GM12878 (cell line): ENCODE measurements at regions not wholly inside any gene's neighbourhood (a gene's known extent, or its start where the extent isn't known, plus 50 kb on each side); places are given as distances from the start of the nearest gene placed in this dataset.

Experiments
- ATAC-seq: fragments of 200-7000 bp; cut with Tn5 transposase; 3 replicates; pipeline ENCODE4 v1.9.1; 2020; ENCODE audit warnings: mild to moderate bottlenecking, moderate library complexity
- BruUV-seq: library from RNA; stranded (reverse); fragments of 400-500 nt; replicated peaks from 2 replicates; lab custom pipeline; 2021; lab: Mats Ljungman, UMichigan
- CTCF ChIA-PET: fragments of 300-600 bp; sonication (Branson Sonifier 250); formaldehyde crosslinking; extraction: SDS; loops from one replicate; lab custom pipeline; 2021; ENCODE audit warnings: inconsistent platforms; lab: Yijun Ruan, JAX
- POLR2A ChIA-PET: fragments of 350-600 bp; formaldehyde crosslinking; extraction: SDS; loops from one replicate; lab custom pipeline; 2021; ENCODE audit warnings: inconsistent platforms; lab: Charles Lee
- RAD21 ChIA-PET: fragments of 300-600 bp; sonication (Branson Sonifier 250); formaldehyde crosslinking; loops from one replicate; lab custom pipeline; 2023; ENCODE audit warnings: antibody characterized with exemption; ENCODE audit not compliant: unreplicated experiment; lab: Charles Lee
- SMC1A ChIA-PET: fragments of 300-600 bp; sonication (Branson Sonifier 250); formaldehyde crosslinking; loops from one replicate; lab custom pipeline; 2023; ENCODE audit not compliant: unreplicated experiment, uncharacterized antibody; lab: Charles Lee
- DNase-seq: peaks from one replicate; pipeline ENCODE4 v3.0.0-alpha.2; 2011; ENCODE audit warnings: low read depth, low spot score
- FAIRE-seq: peaks from 3 replicates; lab custom pipeline; 2011; peaks lifted over from hg19 to GRCh38; lab: Jason Lieb, UNC
- H2AFZ ChIP-seq: 2 replicates; pipeline ENCODE4 v1.6.0; 2011; ENCODE audit warnings: low read depth, low read length, control low read depth; ENCODE audit not compliant: control insufficient read depth
- H3K27ac ChIP-seq: 2 replicates; pipeline ENCODE4 v1.5.1; 2011; ENCODE audit warnings: control low read depth; ENCODE audit not compliant: control insufficient read depth, insufficient read depth
- H3K27me3 ChIP-seq, 2 experiments: replicated peaks in 1 of 2; 2 replicates each; pipeline versions ENCODE4 v1.6.0 to v1.6.1; 2011; ENCODE audit warnings: low read length in 1 of 2; ENCODE audit not compliant: control insufficient read depth in 2 of 2, insufficient read depth in 2 of 2
- H3K36me3 ChIP-seq, 2 experiments: 2 replicates each; pipeline ENCODE4 v1.5.1; 2011; ENCODE audit warnings: low read length in 1 of 2; ENCODE audit not compliant: control insufficient read depth in 2 of 2, insufficient read depth in 2 of 2
- H3K4me1 ChIP-seq: 2 replicates; pipeline ENCODE4 v1.6.1; 2011; ENCODE audit warnings: mild to moderate bottlenecking, low read length, moderate library complexity, mixed read lengths; ENCODE audit not compliant: control insufficient read depth, insufficient read depth
- H3K4me2 ChIP-seq: 2 replicates; pipeline ENCODE4 v1.6.0; 2011; ENCODE audit warnings: control low read depth; ENCODE audit not compliant: control insufficient read depth, insufficient read depth
- H3K4me3 ChIP-seq: fragments of 200-600 bp; sonication (generic); 2 replicates; pipeline ENCODE4 v1.5.1; 2016
- H3K79me2 ChIP-seq: 2 replicates; pipeline ENCODE4 v1.6.0; 2011; ENCODE audit warnings: low read length; ENCODE audit not compliant: control insufficient read depth, insufficient read depth
- H3K9ac ChIP-seq: 2 replicates; pipeline ENCODE4 v1.8.0; 2011; ENCODE audit warnings: low read length, control low read depth, mixed read lengths; ENCODE audit not compliant: control insufficient read depth, insufficient read depth
- H3K9me3 ChIP-seq: replicated peaks from 3 replicates; pipeline ENCODE4 v1.5.1; 2011; ENCODE audit warnings: mild to moderate bottlenecking, low read length; ENCODE audit not compliant: control insufficient read depth, insufficient read depth
- H4K20me1 ChIP-seq: 2 replicates; pipeline ENCODE4 v1.6.0; 2011; ENCODE audit not compliant: control insufficient read depth, insufficient read depth
- BMI1 ChIP-seq: fragments of 450-650 bp; IDR thresholded peaks from 2 replicates; pipeline ENCODE4 v1.6.1; 2016; ENCODE audit warnings: mild to moderate bottlenecking, moderate library complexity, borderline replicate concordance
- EGR1 ChIP-seq, 2 experiments: IDR thresholded peaks; 1 replicate in 1 of 2; 2 replicates in 1 of 2; pipeline ENCODE4 v1.6.1; 2011 to 2012; ENCODE audit warnings: low read depth in 2 of 2, low read length in 2 of 2, borderline replicate concordance in 1 of 2, mild to moderate bottlenecking in 1 of 2, moderate library complexity in 1 of 2
- FOXK2 ChIP-seq: fragments of 450-650 bp; IDR thresholded peaks from 2 replicates; pipeline ENCODE4 v1.6.1; 2017; ENCODE audit warnings: mild to moderate bottlenecking, moderate library complexity
- IKZF1 ChIP-seq: fragments of 450-650 bp; conservative IDR thresholded peaks from 2 replicates; pipeline ENCODE4 v1.6.1; 2017; ENCODE audit warnings: antibody characterized with exemption, mild to moderate bottlenecking
- MEF2A ChIP-seq: IDR thresholded peaks from 2 replicates; pipeline ENCODE4 v1.6.1; 2011; ENCODE audit warnings: low read depth, mild to moderate bottlenecking, low read length, moderate library complexity; ENCODE audit not compliant: insufficient read depth
- MXI1 ChIP-seq: fragments of 150-350 bp; IDR thresholded peaks from 2 replicates; pipeline ENCODE4 v1.6.1; 2011; ENCODE audit warnings: low read depth, mild to moderate bottlenecking, inconsistent platforms, low read length, improper control_type of control experiment
- NR2F1 ChIP-seq: fragments of 450-650 bp; conservative IDR thresholded peaks from 2 replicates; pipeline ENCODE4 v1.6.1; 2017; ENCODE audit warnings: mild to moderate bottlenecking
- PAX8 ChIP-seq: fragments of 450-650 bp; IDR thresholded peaks from 2 replicates; pipeline ENCODE4 v1.6.1; 2017; ENCODE audit warnings: mild to moderate bottlenecking, moderate library complexity
- POU2F2 ChIP-seq: IDR thresholded peaks from 3 replicates; pipeline ENCODE4 v1.6.1; 2011; ENCODE audit warnings: low read depth, mild to moderate bottlenecking, low read length, borderline replicate concordance
- RELA ChIP-seq: fragments of 450-650 bp; IDR thresholded peaks from 2 replicates; pipeline ENCODE4 v1.8.0; 2014; ENCODE audit warnings: borderline replicate concordance; ENCODE audit not compliant: partially characterized antibody
- SIX5 ChIP-seq: IDR thresholded peaks from 2 replicates; pipeline ENCODE4 v1.6.1; 2011; ENCODE audit warnings: mild to moderate bottlenecking, low read depth, low read length, moderate library complexity; ENCODE audit not compliant: severe bottlenecking
- SPI1 ChIP-seq: IDR thresholded peaks from 2 replicates; pipeline ENCODE4 v1.6.1; 2011; ENCODE audit warnings: low read depth, mild to moderate bottlenecking, low read length, moderate library complexity, borderline replicate concordance; ENCODE audit not compliant: insufficient read depth
- TCF12 ChIP-seq: IDR thresholded peaks from 2 replicates; pipeline ENCODE4 v1.6.1; 2011; ENCODE audit warnings: low read depth, mild to moderate bottlenecking, low read length
- ZNF384 ChIP-seq: IDR thresholded peaks from 2 replicates; pipeline ENCODE4 v1.6.1; 2012; ENCODE audit warnings: low read depth, mild to moderate bottlenecking, low read length, improper control_type of control experiment, borderline replicate concordance
- WGBS: methylation state at CpG from one replicate; pipeline ENCODE4 v1.1.6; 2016; ENCODE audit warnings: low lambda C conversion rate; ENCODE audit not compliant: insufficient replicate concordance, insufficient coverage; ENCODE audit errors: missing lambda C conversion rate; 5-methylcytosine and 5-hydroxymethylcytosine counted together
- in situ Hi-C: fragments of 300-500 bp; cut with MboI; formaldehyde crosslinking; loops from 9 replicates; pipeline ENCODE4 v1.14.3; 2018; ENCODE audit warnings: mixed read lengths
- intact Hi-C: fragments of 100-400 bp; cut with micrococcal nuclease; formaldehyde crosslinking; loops from one replicate; pipeline ENCODE4 v1.14.2; 2022; ENCODE audit not compliant: unreplicated experiment
- TF ChIP-seq, protein P1 (sequence below): fragments of 450-650 bp; IDR thresholded peaks from 2 replicates; pipeline ENCODE4 v1.6.1; 2017; ENCODE audit warnings: mild to moderate bottlenecking, moderate library complexity
- TF ChIP-seq, protein P2 (sequence below): fragments of 450-650 bp; formaldehyde crosslinking; IDR thresholded peaks from 2 replicates; pipeline ENCODE4 v1.5.0; 2022; ENCODE audit warnings: mild to moderate bottlenecking, missing genetic modification characterization

DNA sequence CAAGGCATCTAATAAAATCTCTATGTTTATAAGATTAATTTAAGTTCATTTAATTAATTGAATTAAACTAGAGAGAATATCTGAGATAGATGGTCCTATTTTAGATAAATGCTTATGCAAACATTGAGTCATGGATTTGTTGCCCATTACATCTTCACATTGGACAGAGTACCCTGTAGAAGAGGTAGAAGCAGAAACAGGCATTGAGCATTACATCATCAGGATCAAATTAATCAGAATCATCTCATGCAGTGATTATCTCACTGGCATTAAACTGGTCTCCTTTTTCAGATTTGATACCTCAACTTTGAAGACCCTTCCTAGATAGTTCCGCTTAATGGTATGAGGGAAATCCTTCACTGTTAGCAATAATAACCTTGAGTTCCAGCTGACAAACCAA lies 469.6 kb upstream of the VRK2 start:
- no peak for DNase-seq
- Histone ChIP-seq H3K27me3 (no peaks in the 10 kb centered on the region), H3K4me1 (no peaks in the 10 kb centered on the region), H3K9me3 (no peaks in the 10 kb centered on the region), H3K79me2 (no peaks in the 10 kb centered on the region), H2AFZ (no peak overlapping the region), H4K20me1 (no peaks in the 10 kb centered on the region), H3K4me3 (no peak overlapping the region), H3K27ac (no peak overlapping the region), H3K36me3 (no peaks in the 10 kb centered on the region), H3K4me2 (no peak overlapping the region), H3K9ac (no peak overlapping the region)
- intact Hi-C loops (no loop called here), in situ Hi-C loops (no loop called here)
- FAIRE-seq: no peak
- ChIA-PET RAD21 (no interaction called here), CTCF (no interaction called here), POLR2A (interaction anchor here (1.0 kb wide), 1 partner anchor 10 kb away, joined by 3 read pairs; no protein-coding TSS in a partner anchor), SMC1A (no interaction called here)
- no peak for TF ChIP-seq PAX8
- TF ChIP-seq RELA: no peak
- TF ChIP-seq NR2F1: no peak
- no peak for TF ChIP-seq MXI1
- no peak for TF ChIP-seq IKZF1
- TF ChIP-seq, protein P1, sequence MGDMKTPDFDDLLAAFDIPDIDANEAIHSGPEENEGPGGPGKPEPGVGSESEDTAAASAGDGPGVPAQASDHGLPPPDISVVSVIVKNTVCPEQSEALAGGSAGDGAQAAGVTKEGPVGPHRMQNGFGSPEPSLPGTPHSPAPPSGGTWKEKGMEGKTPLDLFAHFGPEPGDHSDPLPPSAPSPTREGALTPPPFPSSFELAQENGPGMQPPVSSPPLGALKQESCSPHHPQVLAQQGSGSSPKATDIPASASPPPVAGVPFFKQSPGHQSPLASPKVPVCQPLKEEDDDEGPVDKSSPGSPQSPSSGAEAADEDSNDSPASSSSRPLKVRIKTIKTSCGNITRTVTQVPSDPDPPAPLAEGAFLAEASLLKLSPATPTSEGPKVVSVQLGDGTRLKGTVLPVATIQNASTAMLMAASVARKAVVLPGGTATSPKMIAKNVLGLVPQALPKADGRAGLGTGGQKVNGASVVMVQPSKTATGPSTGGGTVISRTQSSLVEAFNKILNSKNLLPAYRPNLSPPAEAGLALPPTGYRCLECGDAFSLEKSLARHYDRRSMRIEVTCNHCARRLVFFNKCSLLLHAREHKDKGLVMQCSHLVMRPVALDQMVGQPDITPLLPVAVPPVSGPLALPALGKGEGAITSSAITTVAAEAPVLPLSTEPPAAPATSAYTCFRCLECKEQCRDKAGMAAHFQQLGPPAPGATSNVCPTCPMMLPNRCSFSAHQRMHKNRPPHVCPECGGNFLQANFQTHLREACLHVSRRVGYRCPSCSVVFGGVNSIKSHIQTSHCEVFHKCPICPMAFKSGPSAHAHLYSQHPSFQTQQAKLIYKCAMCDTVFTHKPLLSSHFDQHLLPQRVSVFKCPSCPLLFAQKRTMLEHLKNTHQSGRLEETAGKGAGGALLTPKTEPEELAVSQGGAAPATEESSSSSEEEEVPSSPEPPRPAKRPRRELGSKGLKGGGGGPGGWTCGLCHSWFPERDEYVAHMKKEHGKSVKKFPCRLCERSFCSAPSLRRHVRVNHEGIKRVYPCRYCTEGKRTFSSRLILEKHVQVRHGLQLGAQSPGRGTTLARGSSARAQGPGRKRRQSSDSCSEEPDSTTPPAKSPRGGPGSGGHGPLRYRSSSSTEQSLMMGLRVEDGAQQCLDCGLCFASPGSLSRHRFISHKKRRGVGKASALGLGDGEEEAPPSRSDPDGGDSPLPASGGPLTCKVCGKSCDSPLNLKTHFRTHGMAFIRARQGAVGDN: no peak
- no peak for TF ChIP-seq POU2F2
- no peak for TF ChIP-seq EGR1 (IDR thresholded peaks at IDR 0.05; ENCODE audit: borderline replicate concordance in 1 of 2, low read depth in 2 of 2, low read length in 2 of 2)
- no peak for TF ChIP-seq BMI1
- no peak for TF ChIP-seq MEF2A
- TF ChIP-seq, protein P2, sequence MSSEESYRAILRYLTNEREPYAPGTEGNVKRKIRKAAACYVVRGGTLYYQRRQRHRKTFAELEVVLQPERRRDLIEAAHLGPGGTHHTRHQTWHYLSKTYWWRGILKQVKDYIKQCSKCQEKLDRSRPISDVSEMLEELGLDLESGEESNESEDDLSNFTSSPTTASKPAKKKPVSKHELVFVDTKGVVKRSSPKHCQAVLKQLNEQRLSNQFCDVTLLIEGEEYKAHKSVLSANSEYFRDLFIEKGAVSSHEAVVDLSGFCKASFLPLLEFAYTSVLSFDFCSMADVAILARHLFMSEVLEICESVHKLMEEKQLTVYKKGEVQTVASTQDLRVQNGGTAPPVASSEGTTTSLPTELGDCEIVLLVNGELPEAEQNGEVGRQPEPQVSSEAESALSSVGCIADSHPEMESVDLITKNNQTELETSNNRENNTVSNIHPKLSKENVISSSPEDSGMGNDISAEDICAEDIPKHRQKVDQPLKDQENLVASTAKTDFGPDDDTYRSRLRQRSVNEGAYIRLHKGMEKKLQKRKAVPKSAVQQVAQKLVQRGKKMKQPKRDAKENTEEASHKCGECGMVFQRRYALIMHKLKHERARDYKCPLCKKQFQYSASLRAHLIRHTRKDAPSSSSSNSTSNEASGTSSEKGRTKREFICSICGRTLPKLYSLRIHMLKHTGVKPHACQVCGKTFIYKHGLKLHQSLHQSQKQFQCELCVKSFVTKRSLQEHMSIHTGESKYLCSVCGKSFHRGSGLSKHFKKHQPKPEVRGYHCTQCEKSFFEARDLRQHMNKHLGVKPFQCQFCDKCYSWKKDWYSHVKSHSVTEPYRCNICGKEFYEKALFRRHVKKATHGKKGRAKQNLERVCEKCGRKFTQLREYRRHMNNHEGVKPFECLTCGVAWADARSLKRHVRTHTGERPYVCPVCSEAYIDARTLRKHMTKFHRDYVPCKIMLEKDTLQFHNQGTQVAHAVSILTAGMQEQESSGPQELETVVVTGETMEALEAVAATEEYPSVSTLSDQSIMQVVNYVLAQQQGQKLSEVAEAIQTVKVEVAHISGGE (CRISPR knock-in tag): no peak
- no peak for TF ChIP-seq FOXK2
- no peak for TF ChIP-seq TCF12
- no peak for TF ChIP-seq ZNF384
- TF ChIP-seq SPI1: no peak
- no peak for TF ChIP-seq SIX5
- no peak for ATAC-seq
- no TSS peak for BruUV-seq
- WGBS: 100% methylated on average over 1 of the region's 1 CpG
